Astrocyte (in vitro differentiated cells and primary cell): ENCODE measurements at regions not wholly inside any gene's neighbourhood (a gene's known extent, or its start where the extent isn't known, plus 50 kb on each side); places are given as distances from the start of the nearest gene placed in this dataset.

Source experiments
- CTCF ChIP-seq: IDR thresholded peaks from 2 replicates; pipeline ENCODE4 v1.5.1; 2011; ENCODE audit warnings: low read depth, mild to moderate bottlenecking, inconsistent platforms, low read length, moderate library complexity; ENCODE audit not compliant: insufficient read depth
- EZH2 ChIP-seq: IDR thresholded peaks from 2 replicates; pipeline ENCODE4 v1.6.1; 2012; ENCODE audit warnings: mild to moderate bottlenecking, low read length, inconsistent platforms; ENCODE audit not compliant: insufficient read depth

GRCh38 chr1:60444680-60445079 is 371.1 kb upstream of the C1orf87 start:
- TF ChIP-seq CTCF (no peak), EZH2 (no peak)
